ENCODE measurements at regions not wholly inside any gene's neighbourhood (a gene's known extent, or its start where the extent isn't known, plus 50 kb on each side); places are given as distances from the start of the nearest gene placed in this dataset.
A peak's percentile ranks its signal among the peaks of the same experiment; 100 is the strongest.

- H3K4me3 ChIP-seq (ENCODE audit: insufficient read length, low read depth): no peak overlapping the region
- no peak overlapping the region for H3K9ac ChIP-seq (ENCODE audit: insufficient read length, low read depth)
- H3K27me3 ChIP-seq (ENCODE audit: insufficient read depth, insufficient read length): no peaks in the 10 kb centered on the region
- no peak for TF ChIP-seq SUZ12 (IDR thresholded peaks at IDR 0.05; ENCODE audit: extremely low read depth, insufficient read depth, insufficient read length)
- no peak for TF ChIP-seq YY1 (IDR thresholded peaks at IDR 0.05; ENCODE audit: insufficient read depth, insufficient read length)
- TF ChIP-seq ZNF274 (IDR thresholded peaks at IDR 0.05; ENCODE audit: low read depth, low read length): no peak
- H3K4me1 ChIP-seq (ENCODE audit: insufficient read depth, insufficient read length): no peaks in the 10 kb centered on the region
- no peaks in the 10 kb centered on the region for H3K36me3 ChIP-seq (ENCODE audit: insufficient read depth, insufficient read length, low read length)
- peak; percentile 23 for DNase-seq (ENCODE audit: low read depth, low spot score)
- 0 out of 2 replicates have a peak, but pooled peaks cover 7% of the 10 kb centered on the region for H3K9me3 ChIP-seq (ENCODE audit: insufficient read depth, low read length)
Measured at GRCh38 chr2:12057436-12058166, 311.2 kb downstream of the LPIN1 start.

- Histone ChIP-seq H3K9ac (ENCODE audit: insufficient read length, low read depth) (no peak overlapping the region), H3K9me3 (ENCODE audit: insufficient read depth, low read length) (peaks cover 5% of the 10 kb centered on the region; the same call in 1 of the 2 replicates), H3K4me3 (ENCODE audit: insufficient read length, low read depth) (no peak overlapping the region), H3K4me1 (ENCODE audit: insufficient read depth, insufficient read length) (no peaks in the 10 kb centered on the region), H3K27me3 (ENCODE audit: insufficient read depth, insufficient read length) (no peaks in the 10 kb centered on the region), H3K36me3 (ENCODE audit: insufficient read depth, insufficient read length, low read length) (no peaks in the 10 kb centered on the region)
- DNase-seq (ENCODE audit: low read depth, low spot score): no peak
- no peak for TF ChIP-seq YY1 (IDR thresholded peaks at IDR 0.05; ENCODE audit: insufficient read depth, insufficient read length)
- TF ChIP-seq SUZ12 (IDR thresholded peaks at IDR 0.05; ENCODE audit: extremely low read depth, insufficient read depth, insufficient read length): no peak
- no peak for TF ChIP-seq ZNF274 (IDR thresholded peaks at IDR 0.05; ENCODE audit: low read depth, low read length)
Measured at GRCh38 chr2:12059616-12060441, 313.4 kb downstream of the LPIN1 start.

- H3K27me3 ChIP-seq (ENCODE audit: insufficient read depth, insufficient read length): no peaks in the 10 kb centered on the region
- no peak overlapping the region for H3K9ac ChIP-seq (ENCODE audit: insufficient read length, low read depth)
- H3K4me3 ChIP-seq (ENCODE audit: insufficient read length, low read depth): no peak overlapping the region
- H3K9me3 ChIP-seq (ENCODE audit: insufficient read depth, low read length): peaks cover 5% of the 10 kb centered on the region; the same call in 1 of the 2 replicates
- H3K4me1 ChIP-seq (ENCODE audit: insufficient read depth, insufficient read length): no peaks in the 10 kb centered on the region
- no peak for DNase-seq (ENCODE audit: low read depth, low spot score)
- TF ChIP-seq SUZ12 (IDR thresholded peaks at IDR 0.05; ENCODE audit: extremely low read depth, insufficient read depth, insufficient read length): no peak
- TF ChIP-seq YY1 (IDR thresholded peaks at IDR 0.05; ENCODE audit: insufficient read depth, insufficient read length): no peak
- TF ChIP-seq ZNF274 (IDR thresholded peaks at IDR 0.05; ENCODE audit: low read depth, low read length): no peak
- no peaks in the 10 kb centered on the region for H3K36me3 ChIP-seq (ENCODE audit: insufficient read depth, insufficient read length, low read length)
Measured at GRCh38 chr2:12060886-12061285, 314.5 kb downstream of the LPIN1 start.

GRCh38 chr2:12061286-12062052 lies 315.0 kb downstream of the LPIN1 start:
- Histone ChIP-seq H3K9me3 (ENCODE audit: insufficient read depth, low read length) (peaks cover 5% of the 10 kb centered on the region; the same call in 1 of the 2 replicates), H3K4me3 (ENCODE audit: insufficient read length, low read depth) (no peak overlapping the region), H3K4me1 (ENCODE audit: insufficient read depth, insufficient read length) (no peaks in the 10 kb centered on the region), H3K36me3 (ENCODE audit: insufficient read depth, insufficient read length, low read length) (no peaks in the 10 kb centered on the region), H3K27me3 (ENCODE audit: insufficient read depth, insufficient read length) (no peaks in the 10 kb centered on the region), H3K9ac (ENCODE audit: insufficient read length, low read depth) (no peak overlapping the region)
- no peak for DNase-seq (ENCODE audit: low read depth, low spot score)
- TF ChIP-seq YY1 (IDR thresholded peaks at IDR 0.05; ENCODE audit: insufficient read depth, insufficient read length): no peak
- no peak for TF ChIP-seq SUZ12 (IDR thresholded peaks at IDR 0.05; ENCODE audit: extremely low read depth, insufficient read depth, insufficient read length)
- TF ChIP-seq ZNF274 (IDR thresholded peaks at IDR 0.05; ENCODE audit: low read depth, low read length): no peak

GRCh38 chr2:12062053-12062395 lies 315.6 kb downstream of the LPIN1 start:
- Histone ChIP-seq H3K27me3 (ENCODE audit: insufficient read depth, insufficient read length) (no peaks in the 10 kb centered on the region), H3K4me3 (ENCODE audit: insufficient read length, low read depth) (no peak overlapping the region), H3K9me3 (ENCODE audit: insufficient read depth, low read length) (peaks cover 5% of the 10 kb centered on the region; the same call in 1 of the 2 replicates), H3K9ac (ENCODE audit: insufficient read length, low read depth) (no peak overlapping the region), H3K4me1 (ENCODE audit: insufficient read depth, insufficient read length) (no peaks in the 10 kb centered on the region), H3K36me3 (ENCODE audit: insufficient read depth, insufficient read length, low read length) (no peaks in the 10 kb centered on the region)
- DNase-seq (ENCODE audit: low read depth, low spot score): no peak
- no peak for TF ChIP-seq YY1 (IDR thresholded peaks at IDR 0.05; ENCODE audit: insufficient read depth, insufficient read length)
- TF ChIP-seq ZNF274 (IDR thresholded peaks at IDR 0.05; ENCODE audit: low read depth, low read length): no peak
- no peak for TF ChIP-seq SUZ12 (IDR thresholded peaks at IDR 0.05; ENCODE audit: extremely low read depth, insufficient read depth, insufficient read length)

- Histone ChIP-seq H3K4me3 (ENCODE audit: insufficient read length, low read depth) (no peak overlapping the region), H3K36me3 (ENCODE audit: insufficient read depth, insufficient read length, low read length) (no peaks in the 10 kb centered on the region), H3K9me3 (ENCODE audit: insufficient read depth, low read length) (peaks cover 5% of the 10 kb centered on the region; the same call in 1 of the 2 replicates), H3K9ac (ENCODE audit: insufficient read length, low read depth) (no peak overlapping the region), H3K4me1 (ENCODE audit: insufficient read depth, insufficient read length) (no peaks in the 10 kb centered on the region), H3K27me3 (ENCODE audit: insufficient read depth, insufficient read length) (no peaks in the 10 kb centered on the region)
- DNase-seq (ENCODE audit: low read depth, low spot score): no peak
- TF ChIP-seq ZNF274 (IDR thresholded peaks at IDR 0.05; ENCODE audit: low read depth, low read length) (no peak), SUZ12 (IDR thresholded peaks at IDR 0.05; ENCODE audit: extremely low read depth, insufficient read depth, insufficient read length) (no peak), YY1 (IDR thresholded peaks at IDR 0.05; ENCODE audit: insufficient read depth, insufficient read length) (no peak)
Measured at GRCh38 chr2:12063210-12063609, 316.8 kb downstream of the LPIN1 start.
